ENCODE measurements at regions not wholly inside any gene's neighbourhood (a gene's known extent, or its start where the extent isn't known, plus 50 kb on each side); places are given as distances from the start of the nearest gene placed in this dataset.

DNA sequence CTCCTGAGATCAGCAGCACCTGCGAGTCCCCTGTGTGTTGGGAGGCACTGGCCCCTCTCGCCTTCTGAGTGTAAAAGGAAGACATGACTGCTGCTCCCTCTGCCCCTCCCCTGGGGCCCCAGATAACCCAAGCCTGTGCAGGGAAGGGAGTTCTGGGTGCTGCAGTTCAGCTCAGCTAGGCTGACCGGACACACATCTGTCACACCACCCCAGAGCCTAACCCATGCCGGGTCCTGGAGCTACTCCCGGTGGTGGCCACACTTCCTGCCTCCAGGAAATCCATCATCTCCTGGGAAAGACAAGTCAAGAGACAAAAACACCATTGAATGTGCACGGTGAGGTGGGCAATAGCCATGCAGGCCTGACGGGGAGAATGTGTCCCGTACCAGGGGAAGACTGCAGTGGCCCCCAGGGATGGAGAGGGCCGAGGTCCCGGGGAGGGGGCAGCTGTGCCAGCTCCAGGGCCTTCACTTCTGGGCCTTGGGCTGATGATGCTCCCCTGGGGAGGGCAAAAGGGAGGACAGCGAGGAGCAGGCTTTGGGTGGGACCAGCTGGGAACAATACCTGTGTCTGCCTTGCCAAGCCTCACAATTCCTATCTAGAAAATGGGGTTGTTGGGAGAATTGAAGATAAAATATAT is 210.6 kb downstream of the TFCP2L1 start:
- no peak for DNase-seq (ENCODE audit: low spot score)

DNA sequence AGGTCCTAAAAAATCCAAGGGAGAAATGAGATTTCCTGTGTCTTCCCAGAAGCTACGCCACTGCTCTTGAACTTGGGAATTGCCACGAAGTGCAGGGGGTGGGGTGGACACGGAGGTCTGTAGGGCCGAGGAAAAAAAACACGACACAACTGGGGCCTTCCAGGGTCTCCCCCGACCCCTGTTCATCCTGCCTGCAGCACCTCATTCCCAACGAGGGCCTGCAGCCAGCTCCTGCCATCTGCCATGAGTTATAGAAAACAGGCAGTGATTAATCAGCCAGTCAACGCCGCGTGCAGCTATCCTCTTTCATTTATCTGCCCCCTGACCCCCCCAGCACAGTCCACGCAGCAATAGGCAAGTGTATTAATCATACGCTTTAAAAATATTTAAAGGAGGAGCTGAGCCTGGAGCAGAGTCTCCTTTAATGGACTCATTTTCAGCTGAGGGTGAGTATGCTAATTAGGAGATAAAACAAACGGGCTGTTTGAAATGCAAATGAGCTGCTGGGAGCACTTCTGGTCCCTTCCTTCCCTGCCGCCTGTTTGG is 209.9 kb downstream of the TFCP2L1 start:
- DNase-seq (ENCODE audit: low spot score) = peak; percentile 66

DNA sequence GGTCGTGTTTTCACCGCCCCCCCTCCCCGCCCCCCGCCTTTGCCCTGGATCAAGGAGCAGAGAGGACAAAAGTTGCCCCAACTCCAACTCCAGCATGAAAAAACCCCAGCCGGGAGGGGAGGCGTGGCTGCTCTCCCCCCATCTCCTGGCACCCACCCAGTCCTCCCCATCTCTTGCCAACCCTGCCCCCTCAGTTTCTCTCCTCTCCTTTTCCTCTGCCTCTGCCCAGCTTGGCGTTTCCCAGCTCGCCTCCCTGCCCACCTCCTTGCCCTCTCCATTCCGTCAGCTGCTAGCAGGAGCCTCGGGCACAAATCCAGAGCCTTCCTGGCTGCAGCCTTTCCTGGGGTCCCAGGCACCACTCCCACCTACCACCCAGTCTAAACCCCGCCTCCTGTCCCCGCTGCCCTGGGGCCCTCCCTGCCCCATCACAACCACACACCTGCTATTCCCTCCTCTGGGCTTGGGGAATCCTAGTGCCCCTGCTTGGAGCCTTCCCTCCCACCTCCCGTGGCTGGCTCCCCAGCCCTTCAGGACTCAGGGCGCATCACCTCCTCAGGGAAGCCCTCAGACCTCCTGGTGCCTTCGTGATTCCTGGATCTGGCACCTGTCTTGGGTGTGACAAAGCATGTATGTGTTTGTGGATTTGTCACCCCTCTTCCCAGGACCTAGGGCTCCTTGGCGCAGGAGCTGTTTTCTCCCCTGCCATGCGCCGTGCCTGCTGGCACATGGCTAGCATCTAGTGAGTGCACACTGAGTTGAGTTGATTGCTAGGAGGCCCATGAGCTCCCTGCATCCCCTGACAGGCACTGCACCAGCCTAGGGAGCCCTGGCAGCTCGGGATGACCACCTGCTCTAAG is 209.1 kb downstream of the TFCP2L1 start:
- no peak for DNase-seq (ENCODE audit: low spot score)

DNA sequence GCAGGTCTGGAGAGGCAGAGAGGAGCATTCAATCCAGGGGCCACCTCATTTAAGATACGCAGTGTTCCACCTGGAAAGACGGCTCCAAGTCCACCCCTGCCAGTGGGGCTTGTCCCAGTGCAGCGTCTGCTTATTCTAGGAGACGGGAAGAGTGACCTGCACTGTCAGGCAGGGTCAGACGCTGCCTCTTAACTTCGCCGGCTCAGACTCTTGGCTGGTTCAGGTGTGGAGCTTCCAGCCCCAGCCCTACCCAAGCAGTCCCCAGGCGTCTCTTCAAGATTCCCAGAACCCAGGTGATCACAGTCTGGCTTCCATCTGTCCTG is 208.5 kb downstream of the TFCP2L1 start:
- DNase-seq (ENCODE audit: low spot score) = no peak

DNA sequence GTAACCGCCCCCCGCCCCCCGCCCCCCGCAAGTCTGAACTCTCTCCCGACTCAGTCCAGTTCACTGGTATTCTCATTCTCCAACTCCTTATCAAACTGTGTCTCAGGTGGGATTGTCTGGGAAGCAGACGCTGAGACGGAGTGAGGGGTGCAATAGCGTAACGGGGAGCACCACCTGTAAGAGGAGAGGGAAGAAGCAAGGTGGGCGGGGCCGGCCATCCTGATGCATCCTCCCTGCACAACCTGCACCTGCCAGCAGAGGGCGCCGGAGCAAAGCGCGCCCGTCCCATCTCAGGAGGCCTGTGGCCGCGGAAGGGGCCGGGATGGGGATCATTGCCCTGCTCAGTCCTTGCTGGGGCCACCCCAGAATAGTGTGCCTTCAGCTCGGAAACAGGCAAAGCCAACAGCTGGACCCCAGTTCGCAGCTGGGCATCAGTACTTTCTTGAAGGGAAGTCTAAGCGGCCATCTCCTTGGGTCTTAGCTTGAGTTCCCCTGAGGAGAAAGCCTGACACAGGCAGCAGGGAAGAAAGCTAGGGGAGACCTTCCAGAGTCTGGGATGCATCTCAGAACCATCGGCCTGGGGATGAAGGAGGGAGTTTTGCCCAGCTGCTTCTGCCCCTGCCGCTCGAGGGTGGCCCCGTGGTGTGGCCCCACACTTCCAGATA is 208.0 kb downstream of the TFCP2L1 start:
- DNase-seq (ENCODE audit: low spot score) = no peak

DNA sequence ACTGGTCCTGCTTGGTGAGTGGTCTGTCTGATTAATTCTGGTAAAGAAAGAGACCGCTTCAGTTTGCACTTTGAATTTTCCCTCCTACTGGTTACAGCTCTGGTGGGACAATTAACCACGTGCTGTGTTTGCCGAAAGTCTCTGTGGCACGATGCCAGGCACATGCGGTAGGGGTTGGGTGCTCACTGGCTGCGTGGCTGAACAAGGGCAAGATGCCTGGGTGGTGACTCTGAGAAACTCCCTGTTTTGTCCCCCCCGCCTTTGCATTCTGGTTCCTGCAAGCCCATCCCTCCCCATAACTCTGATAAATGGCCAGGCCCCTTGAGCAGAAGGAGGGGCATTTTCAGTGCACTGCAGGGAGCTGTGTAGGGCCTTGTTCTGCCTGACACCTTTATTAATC is 206.1 kb downstream of the TFCP2L1 start:
- no peak for DNase-seq (ENCODE audit: low spot score)

DNA sequence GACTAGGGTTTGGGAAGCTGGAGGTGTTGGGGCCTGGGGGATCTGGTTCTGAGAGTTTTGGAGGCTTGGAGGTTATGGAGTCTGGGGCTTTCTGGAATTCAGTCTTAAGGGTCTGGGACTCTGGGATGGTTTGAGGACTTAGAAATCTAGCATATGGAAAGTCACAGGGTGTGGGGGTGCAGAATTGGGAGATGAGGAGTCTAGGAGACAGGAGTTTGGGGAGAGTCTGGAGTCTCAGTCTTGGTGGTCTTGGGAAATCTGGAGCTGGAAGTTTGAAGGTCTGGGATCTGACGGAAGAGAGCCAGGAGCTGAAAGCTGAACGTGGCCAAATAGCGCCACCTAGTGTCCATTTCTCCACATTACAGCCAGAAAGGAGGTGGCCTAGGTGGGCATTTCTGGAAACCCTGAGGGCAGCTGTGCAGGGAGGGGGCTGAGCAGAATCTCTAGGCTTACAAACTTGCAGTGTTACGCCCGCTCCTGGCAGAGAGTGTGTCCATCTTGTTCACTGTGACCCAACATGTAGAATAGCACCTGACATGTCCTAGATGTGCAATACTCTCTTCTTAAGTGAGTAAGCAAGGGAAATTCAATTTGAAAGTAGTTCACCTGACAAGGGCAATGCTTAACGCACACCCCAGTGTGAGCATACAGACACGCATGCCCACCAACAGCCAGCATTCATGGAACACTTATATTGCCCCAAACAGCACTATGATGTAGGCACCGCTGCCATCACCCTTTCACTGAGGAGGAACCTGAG is 204.8 kb downstream of the TFCP2L1 start:
- peak; percentile 67 for DNase-seq (ENCODE audit: low spot score)

DNA sequence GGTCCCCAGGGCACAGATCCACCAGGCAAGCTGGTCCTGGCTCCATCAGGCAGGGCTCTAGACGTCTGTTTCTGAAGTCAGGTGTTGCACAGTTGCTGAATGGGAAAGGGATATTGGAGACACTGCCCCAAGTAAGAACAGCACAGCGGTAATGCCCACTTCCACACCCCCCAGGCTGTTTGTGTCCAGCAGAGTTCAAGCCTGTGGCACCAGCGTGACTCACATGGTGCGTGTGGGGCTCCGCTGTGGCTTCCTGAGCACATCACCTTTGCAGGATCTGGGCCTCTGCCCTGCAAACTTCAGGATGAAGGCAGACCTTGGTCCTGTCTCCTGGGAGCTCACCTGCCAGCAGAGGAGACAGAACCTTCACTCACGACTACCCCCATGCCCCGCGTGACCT is 203.3 kb downstream of the TFCP2L1 start:
- DNase-seq (ENCODE audit: low spot score) = no peak

DNA sequence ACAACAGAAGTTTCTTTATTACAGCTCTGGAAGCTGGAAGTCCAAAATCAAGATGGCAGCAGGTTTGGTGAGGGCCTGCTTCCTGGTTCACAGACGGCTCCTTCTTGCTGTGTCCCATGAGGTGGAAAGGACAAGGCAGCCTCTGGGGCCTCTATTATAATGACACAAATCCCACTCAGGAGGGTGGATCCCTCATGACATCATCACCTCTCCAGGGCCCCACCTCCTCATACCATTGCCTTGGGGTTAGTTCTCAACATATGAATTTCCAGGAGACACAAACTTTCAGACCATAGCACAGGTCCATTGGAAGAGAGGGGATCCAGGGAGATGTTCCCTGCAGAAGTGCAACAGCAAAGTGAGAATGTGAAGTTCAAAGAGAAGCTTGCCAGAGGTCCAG is 202.8 kb downstream of the TFCP2L1 start:
- DNase-seq (ENCODE audit: low spot score) = no peak

DNA sequence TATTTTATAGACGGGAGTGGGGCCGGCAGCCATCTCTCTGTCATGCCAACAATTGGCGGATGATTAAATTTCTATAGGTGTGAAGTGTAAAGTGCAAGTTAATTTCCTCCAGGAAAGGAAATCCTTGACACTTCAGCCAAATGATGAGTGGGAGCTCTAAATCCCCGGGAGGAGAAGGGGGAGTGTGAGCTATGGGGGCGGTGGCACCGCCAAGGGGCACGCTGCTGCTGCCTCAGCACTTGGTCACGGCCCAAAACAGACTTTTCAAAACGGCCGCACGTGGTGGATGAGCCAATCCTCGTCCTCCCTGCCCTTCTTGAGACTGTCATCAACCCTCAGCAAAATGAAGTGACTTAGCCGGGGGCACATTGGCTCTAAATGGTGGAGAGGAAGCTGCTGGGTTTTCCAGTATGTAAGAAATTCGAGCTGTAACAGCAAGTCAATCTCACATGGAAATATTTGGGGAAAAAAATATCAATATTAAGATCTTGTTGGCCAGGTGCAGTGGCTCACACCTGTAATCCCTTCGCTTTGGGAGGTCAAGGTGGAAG is 200.8 kb downstream of the TFCP2L1 start:
- DNase-seq (ENCODE audit: low spot score) = no peak

DNA sequence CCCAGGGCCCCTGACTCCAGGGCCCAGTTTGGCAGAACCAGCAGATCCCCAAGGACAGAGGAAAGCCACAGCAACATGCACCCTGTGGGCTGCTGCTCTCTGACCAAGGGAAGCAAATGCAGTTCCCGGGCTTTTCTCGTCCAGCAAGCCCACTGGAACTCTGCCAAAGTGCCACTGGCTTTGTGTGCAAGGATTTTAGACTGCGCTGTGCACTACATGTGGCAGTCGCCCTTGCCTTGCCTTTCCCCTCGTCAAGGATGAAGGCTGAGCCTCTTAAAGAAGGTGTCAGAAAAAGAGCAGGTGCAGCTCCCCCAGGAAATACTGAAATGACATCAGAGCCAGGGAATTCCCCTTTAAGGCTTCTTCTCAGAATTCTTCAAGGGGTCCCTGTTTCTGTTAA is 199.2 kb downstream of the TFCP2L1 start:
- DNase-seq (ENCODE audit: low spot score) = no peak

DNA sequence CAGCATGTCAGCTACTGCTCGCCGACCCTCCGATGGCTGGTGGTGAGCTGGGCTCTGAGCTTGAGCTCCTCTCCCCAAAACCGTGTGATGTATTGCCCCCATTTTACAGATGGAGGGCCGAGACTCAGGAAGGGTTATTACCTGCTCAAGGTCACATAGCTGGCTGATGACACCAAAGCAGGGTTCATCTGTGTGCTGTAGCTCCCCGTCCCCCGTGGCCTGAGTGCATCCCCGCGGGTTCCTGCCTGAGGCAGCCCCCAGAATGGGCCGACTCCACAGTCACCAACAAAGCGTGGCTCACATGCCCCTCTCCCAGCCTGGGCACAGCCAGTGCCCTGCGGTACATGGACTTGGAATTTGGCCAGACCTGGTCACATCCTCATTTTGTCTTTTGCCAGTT is 198.6 kb downstream of the TFCP2L1 start:
- DNase-seq (ENCODE audit: low spot score) = no peak

DNA sequence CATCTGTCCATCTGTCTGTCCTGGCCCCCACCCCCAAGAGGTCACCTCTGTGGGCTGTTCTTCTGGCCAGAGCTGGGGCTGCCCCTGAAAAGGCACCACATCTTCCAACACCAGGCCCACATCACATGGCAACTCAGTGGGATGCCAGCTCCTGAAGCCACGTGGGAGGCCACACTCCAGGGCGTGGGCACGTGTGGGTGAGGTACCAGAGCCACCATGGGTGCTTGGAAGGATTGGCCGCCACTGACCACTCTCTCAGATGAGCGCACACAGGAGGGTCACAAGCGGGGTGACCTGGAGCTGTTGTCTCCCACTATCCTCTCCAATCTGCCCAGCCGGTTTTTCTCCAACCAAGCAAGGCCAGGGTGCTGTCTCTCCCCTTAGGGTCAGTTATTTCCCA is 197.9 kb downstream of the TFCP2L1 start:
- no peak for DNase-seq (ENCODE audit: low spot score)

DNA sequence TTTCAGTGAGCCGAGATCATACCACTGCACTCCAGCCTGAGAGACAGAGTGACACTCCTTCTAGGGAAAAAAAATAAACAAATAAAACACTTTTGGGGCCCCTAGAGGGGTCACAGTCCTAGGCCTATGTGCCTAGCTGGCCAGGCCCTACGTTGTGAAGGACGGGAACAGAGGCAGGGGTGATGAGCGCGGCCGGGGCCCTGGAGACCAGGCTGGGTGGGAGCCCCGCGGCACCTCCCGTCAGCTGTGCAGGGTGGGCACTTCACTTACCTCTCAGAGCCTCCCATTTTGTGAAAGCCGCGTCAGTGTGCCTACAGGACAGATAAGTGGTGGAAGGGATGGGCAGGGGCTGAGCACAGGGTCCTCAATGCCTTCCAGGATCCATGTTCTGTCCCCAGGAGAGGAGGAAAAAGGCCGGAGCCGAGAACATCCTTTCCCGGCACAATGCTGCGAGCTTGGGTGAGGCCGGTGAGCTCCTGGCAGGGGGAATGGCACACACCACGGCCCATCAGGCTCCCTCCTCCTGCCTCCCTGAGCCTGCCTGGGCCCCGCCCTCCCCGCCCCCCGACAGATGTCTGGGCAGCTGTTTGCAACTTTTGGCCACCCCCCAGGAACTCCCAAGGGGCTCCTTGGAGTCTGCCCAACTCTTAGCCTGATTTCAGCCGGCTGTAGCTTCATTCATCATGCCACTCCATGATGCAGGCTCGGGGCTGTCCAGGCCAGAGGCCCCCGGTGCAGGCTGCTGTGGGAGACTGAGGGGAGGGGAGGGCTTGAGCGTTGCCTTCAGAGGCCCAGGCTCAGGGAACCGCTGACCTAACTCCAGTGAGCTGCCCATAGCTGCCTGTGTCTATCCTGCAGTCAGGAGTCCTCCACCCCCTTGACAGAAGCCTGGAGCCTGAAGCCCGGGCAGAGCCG is 196.5 kb downstream of the TFCP2L1 start:
- peak; percentile 95 for DNase-seq (ENCODE audit: low spot score)

DNA sequence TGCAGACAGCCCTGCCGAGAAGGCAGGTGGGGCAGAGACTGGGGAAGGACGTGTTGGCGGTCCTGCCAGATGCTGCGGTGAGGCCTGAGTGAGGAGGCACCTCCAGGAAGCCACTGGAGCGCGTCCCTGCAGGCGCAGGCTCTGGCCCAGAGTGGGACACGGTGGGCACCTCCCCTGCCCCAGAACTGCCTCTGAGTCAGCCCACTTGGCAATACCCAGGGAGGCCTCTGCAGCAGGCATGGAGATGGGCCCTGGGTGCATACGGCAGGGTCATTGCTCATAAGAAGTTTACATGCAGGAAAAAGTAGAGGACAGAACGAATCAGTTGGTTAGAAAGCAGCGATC is 195.9 kb downstream of the TFCP2L1 start:
- no peak for DNase-seq (ENCODE audit: low spot score)

DNA sequence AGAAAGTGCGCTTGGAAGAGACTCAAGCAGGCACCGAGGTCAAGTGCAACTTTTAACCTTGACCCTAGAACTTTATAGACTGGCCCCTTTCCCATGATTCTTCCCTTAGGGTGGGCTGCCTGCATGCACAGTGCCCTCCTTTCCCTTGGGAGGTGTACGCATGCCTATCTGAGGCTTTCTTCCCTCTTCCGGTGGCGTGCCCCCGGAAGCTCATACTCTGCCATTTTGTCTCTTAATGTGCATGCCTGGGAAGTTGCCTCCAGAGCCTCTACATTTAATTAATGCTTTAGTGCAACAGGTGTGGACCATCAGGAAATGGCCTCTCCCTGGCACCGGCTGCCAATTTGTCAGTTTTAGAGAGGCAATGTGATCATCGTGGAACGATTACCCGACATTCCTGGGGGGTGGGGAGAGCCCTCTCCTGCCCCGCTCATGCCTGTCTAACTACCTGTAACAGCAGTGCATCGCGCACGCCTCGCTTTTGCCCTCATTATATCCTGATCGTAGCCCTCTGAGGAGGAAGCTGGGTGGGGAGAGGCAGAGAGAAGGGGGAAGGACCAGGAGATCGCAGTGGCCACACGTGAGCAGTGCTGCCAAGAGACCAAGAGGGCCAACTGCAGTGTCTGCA is 194.8 kb downstream of the TFCP2L1 start:
- DNase-seq (ENCODE audit: low spot score) = no peak

DNA sequence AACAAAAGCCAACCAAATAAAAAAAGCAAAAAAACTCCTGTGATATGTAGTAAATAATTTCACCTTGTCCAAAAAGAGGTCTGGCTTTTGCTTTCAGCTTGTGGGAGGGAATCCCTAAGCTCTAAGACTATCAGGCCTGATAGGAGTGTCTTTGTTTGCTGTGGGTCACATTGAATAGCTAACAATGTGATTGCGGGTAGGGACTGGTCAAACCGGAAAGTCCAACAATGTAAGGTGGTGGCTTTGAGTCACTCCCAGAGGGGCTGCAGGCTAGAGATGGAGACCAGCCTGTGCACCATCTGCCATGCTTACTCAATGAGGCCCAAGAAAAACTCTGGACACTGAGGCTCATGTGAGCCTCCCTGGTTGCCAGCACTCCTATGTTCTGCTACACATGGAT is 192.9 kb downstream of the TFCP2L1 start:
- DNase-seq (ENCODE audit: low spot score) = no peak

DNA sequence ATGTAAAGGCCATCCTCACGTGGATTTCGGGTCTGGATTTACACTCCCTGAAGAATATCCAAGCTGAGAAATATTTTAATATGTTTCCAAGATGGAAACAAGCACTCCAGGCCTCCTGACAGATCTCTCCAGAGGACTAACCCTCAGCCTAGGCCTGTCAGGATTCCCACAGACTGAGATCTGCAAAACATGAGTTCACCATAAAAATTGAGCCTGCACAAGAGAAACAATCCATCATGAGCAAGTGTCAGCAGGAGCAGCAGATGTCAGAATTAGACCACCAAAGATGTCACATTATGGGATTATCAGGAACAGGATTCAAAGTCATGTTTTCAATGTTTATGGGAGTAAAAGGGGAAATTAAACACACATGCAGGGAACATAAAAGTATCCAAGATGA is 191.3 kb downstream of the TFCP2L1 start:
- DNase-seq (ENCODE audit: low spot score) = peak; percentile 76

DNA sequence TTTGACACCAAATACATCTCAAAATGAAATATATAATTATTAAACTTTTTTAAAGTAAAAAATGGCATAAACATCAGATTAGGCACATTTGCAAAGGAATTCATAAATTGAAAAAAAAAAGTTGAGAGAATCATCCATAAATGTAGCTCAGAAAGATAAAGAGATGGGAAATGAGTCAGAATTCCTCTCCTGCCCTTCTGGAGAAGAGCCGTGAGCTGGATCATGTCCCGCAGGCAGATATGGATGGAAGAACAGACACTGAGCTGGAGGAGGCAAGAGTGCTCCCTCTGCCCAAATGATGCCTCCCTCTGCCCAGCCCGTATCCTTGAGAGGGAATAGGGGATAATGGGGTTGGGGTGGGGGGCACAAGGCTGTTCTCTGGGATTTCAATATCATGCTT is 190.9 kb downstream of the TFCP2L1 start:
- peak; percentile 86 for DNase-seq (ENCODE audit: low spot score)

DNA sequence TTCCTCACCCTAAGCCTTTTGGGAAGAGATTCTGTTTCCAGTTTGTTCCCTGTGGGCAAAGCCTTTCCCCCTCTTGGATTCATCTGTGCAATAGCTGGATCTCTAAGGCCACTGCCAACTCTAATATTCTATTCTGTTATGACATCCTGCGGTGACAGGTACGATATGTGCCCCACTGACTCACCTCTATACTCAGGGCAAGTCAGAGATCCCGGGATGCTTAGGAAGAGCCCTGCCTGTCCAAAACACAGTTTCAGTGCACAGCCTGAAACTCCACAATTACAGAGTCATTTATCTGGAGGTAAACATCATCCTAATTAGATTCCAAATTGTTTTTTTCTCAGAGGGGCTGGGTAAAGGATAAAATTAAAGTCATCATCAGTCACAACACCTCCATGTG is 190.2 kb downstream of the TFCP2L1 start:
- DNase-seq (ENCODE audit: low spot score) = no peak

Measured in umbilical cord (tissue), 1 donor.